HCT116 (cell line): ENCODE measurements at regions not wholly inside any gene's neighbourhood (a gene's known extent, or its start where the extent isn't known, plus 50 kb on each side); places are given as distances from the start of the nearest gene placed in this dataset.

Experiments
- CTCF ChIP-seq, 3 experiments: fragments of 200-600 bp in 1 of 3; sonication (generic) in 1 of 3; IDR thresholded peaks in 2 of 3; conservative IDR thresholded peaks in 1 of 3; 2 replicates each; pipeline ENCODE4 v1.5.1; 2012 to 2017; ENCODE audit warnings: low read depth in 2 of 3, low read length in 2 of 3, antibody characterized with exemption in 1 of 3, borderline replicate concordance in 1 of 3, control low read depth in 1 of 3, mild to moderate bottlenecking in 1 of 3, mixed read lengths in 1 of 3, mixed run types in 1 of 3, moderate library complexity in 1 of 3; ENCODE audit not compliant: insufficient read depth in 1 of 3
- EZH2 ChIP-seq: fragments of 200-600 bp; sonication (generic); IDR thresholded peaks from 2 replicates; pipeline ENCODE4 v1.6.1; 2017; ENCODE audit warnings: antibody characterized with exemption, mixed run types
- EZH2phosphoT487 ChIP-seq: fragments of 200-600 bp; IDR thresholded peaks from 2 replicates; pipeline ENCODE4 v1.6.1; 2018; ENCODE audit warnings: antibody characterized with exemption, borderline replicate concordance
- POLR2AphosphoS5 ChIP-seq: IDR thresholded peaks from 2 replicates; pipeline ENCODE4 v1.6.1; 2011; ENCODE audit warnings: mild to moderate bottlenecking, low read depth, low read length, moderate library complexity
- REST ChIP-seq: IDR thresholded peaks from 2 replicates; pipeline ENCODE4 v1.6.1; 2012; ENCODE audit warnings: low read depth
- SIN3A ChIP-seq: IDR thresholded peaks from 2 replicates; pipeline ENCODE4 v1.6.1; 2012; ENCODE audit warnings: low read depth

GRCh38 chr13:30128095-30128494 lies 179.3 kb downstream of the KATNAL1 start:
- no peak for TF ChIP-seq CTCF (IDR thresholded peaks at IDR 0.05 in 2 of 3, conservative IDR thresholded peaks at IDR 0.05 in 1 of 3; ENCODE audit: borderline replicate concordance in 1 of 3, insufficient read depth in 1 of 3, low read depth in 2 of 3, low read length in 2 of 3)
- no peak for TF ChIP-seq EZH2
- TF ChIP-seq EZH2phosphoT487, result no peak
- no peak for TF ChIP-seq POLR2AphosphoS5
- TF ChIP-seq SIN3A, result no peak
- no peak for TF ChIP-seq REST
